Ishikawa (cell line): ENCODE measurements at regions not wholly inside any gene's neighbourhood (a gene's known extent, or its start where the extent isn't known, plus 50 kb on each side); places are given as distances from the start of the nearest gene placed in this dataset.

Experiments
- CEBPB ChIP-seq: IDR thresholded peaks from 2 replicates; pipeline ENCODE4 v1.6.1; 2012
- CREB1 ChIP-seq: IDR thresholded peaks from 2 replicates; pipeline ENCODE4 v1.6.1; 2012; ENCODE audit warnings: low read depth
- EP300 ChIP-seq: IDR thresholded peaks from 2 replicates; pipeline ENCODE4 v1.6.1; 2012; ENCODE audit warnings: borderline replicate concordance
- MAX ChIP-seq: IDR thresholded peaks from 2 replicates; pipeline ENCODE4 v1.6.1; 2012
- NFIC ChIP-seq: IDR thresholded peaks from 2 replicates; pipeline ENCODE4 v1.6.1; 2012
- RAD21 ChIP-seq: IDR thresholded peaks from 2 replicates; pipeline ENCODE4 v1.6.1; 2012; ENCODE audit warnings: low read depth
- REST ChIP-seq: IDR thresholded peaks from 2 replicates; pipeline ENCODE4 v1.6.1; 2012; ENCODE audit warnings: low read depth, mild to moderate bottlenecking
- TAF1 ChIP-seq: IDR thresholded peaks from 2 replicates; pipeline ENCODE4 v1.6.1; 2012; ENCODE audit warnings: low read depth, mild to moderate bottlenecking
- TEAD4 ChIP-seq: IDR thresholded peaks from 2 replicates; pipeline ENCODE4 v1.6.1; 2012
- YY1 ChIP-seq: IDR thresholded peaks from 2 replicates; pipeline ENCODE4 v1.6.1; 2012; ENCODE audit warnings: low read depth

- TF ChIP-seq NFIC = no peak
- no peak for TF ChIP-seq CEBPB
- TF ChIP-seq YY1 = no peak
- no peak for TF ChIP-seq TEAD4
- TF ChIP-seq REST = no peak
- TF ChIP-seq MAX = no peak
- no peak for TF ChIP-seq CREB1
- no peak for TF ChIP-seq EP300
- no peak for TF ChIP-seq RAD21
- no peak for TF ChIP-seq TAF1
Measured at GRCh38 chr3:67831262-67831661, 176.8 kb upstream of the SUCLG2 start.
